Astrocyte (in vitro differentiated cells and primary cell): ENCODE measurements at regions not wholly inside any gene's neighbourhood (a gene's known extent, or its start where the extent isn't known, plus 50 kb on each side); places are given as distances from the start of the nearest gene placed in this dataset.

Experiments used
- EZH2 ChIP-seq: IDR thresholded peaks from 2 replicates; pipeline ENCODE4 v1.6.1; 2012; ENCODE audit warnings: mild to moderate bottlenecking, low read length, inconsistent platforms; ENCODE audit not compliant: insufficient read depth
- TF ChIP-seq, protein P1 (sequence below): IDR thresholded peaks from 2 replicates; pipeline ENCODE4 v1.5.1; 2011; ENCODE audit warnings: low read depth, mild to moderate bottlenecking, inconsistent platforms, low read length, moderate library complexity; ENCODE audit not compliant: insufficient read depth

DNA sequence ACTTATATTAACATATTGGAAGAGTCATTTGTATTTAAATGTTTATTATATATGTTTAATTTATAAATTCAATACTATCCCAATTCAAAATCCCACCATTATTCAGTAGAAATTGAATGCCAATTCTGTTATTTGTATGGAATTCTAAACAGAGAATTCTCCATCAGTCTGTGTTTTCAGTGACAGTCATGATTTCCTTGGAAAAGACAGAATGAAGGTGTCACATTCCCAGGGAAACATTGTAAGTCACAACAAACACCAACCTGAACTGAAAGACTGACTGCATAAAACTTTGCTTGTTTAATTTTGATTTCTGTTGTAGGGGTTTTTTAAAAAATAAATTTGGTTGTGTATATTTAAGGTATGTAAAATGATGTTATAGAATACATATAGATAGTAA, 769.8 kb upstream of the BCHE start:
- TF ChIP-seq, protein P1, sequence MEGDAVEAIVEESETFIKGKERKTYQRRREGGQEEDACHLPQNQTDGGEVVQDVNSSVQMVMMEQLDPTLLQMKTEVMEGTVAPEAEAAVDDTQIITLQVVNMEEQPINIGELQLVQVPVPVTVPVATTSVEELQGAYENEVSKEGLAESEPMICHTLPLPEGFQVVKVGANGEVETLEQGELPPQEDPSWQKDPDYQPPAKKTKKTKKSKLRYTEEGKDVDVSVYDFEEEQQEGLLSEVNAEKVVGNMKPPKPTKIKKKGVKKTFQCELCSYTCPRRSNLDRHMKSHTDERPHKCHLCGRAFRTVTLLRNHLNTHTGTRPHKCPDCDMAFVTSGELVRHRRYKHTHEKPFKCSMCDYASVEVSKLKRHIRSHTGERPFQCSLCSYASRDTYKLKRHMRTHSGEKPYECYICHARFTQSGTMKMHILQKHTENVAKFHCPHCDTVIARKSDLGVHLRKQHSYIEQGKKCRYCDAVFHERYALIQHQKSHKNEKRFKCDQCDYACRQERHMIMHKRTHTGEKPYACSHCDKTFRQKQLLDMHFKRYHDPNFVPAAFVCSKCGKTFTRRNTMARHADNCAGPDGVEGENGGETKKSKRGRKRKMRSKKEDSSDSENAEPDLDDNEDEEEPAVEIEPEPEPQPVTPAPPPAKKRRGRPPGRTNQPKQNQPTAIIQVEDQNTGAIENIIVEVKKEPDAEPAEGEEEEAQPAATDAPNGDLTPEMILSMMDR, result no peak
- TF ChIP-seq EZH2, result no peak
